Activated CD4-positive, CD25-positive, alpha-beta regulatory T cell treated with anti-CD3 and anti-CD28 coated beads, Interleukin-2, amount 50 U/mL, for 16 hours (primary cell): ENCODE measurements at regions not wholly inside any gene's neighbourhood (a gene's known extent, or its start where the extent isn't known, plus 50 kb on each side); places are given as distances from the start of the nearest gene placed in this dataset.

Source experiments
- DNase-seq: peaks from one replicate; pipeline ENCODE4 v3.0.0-alpha.2; 2020; ENCODE audit warnings: low read depth, low spot score

DNA sequence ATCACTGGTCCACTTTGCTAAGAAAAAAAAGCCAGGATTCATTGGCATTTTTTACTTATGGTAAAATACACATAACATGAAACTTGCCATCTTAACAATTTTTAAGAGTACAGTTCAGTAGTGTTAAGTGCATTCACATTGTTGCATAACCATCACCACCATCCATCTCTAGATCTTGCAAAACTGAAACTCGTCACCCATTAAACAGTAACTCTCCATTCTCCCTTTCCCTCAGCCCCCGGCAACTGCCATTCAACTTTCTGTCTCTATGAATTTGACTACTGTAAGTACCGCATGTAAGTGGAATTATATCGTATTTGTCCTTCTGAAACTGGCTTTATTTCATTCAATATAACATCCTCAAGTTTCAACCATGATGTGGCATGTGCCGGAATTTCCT, 56.3 kb upstream of the LNX1 start:
- DNase-seq = no peak

DNA sequence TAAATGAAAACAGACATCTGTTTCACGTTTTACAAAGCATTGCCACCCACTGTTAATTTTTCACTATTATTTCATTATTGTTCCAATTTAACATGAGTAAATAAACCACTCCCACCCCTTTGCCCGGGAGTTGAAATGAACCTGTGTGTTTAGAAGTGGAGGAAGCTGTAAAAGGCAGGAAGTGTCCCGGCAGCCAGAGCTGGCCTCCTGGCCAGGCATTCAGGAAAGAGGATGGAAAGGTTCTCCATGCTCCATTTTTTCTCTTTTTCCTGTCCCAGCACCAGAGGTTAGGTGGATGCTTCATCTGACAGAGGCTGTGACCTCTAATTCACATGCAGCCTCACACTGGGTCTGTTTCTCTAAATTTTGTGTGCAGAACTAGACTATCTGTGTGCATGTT, 55.5 kb upstream of the LNX1 start:
- DNase-seq = no peak

DNA sequence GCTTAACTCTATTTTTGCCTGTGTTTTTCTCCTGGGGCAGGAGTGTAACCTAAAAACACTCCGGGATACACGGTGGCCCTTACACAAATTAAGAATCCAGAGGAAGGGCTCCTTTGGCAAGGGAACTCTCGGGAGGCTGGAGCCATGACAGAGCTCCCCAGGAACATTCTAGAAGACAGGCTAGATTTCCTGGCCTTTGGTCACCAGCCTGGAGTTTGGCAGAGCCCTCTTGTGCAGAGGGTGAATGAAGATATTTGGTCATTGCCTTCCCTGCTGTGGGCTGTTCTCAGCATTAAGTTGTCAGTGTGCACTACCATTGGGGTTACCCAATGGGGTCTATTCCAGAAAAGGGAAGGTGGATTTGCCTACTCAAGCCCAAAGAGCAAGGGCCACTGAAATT, 53.8 kb upstream of the LNX1 start:
- no peak for DNase-seq

DNA sequence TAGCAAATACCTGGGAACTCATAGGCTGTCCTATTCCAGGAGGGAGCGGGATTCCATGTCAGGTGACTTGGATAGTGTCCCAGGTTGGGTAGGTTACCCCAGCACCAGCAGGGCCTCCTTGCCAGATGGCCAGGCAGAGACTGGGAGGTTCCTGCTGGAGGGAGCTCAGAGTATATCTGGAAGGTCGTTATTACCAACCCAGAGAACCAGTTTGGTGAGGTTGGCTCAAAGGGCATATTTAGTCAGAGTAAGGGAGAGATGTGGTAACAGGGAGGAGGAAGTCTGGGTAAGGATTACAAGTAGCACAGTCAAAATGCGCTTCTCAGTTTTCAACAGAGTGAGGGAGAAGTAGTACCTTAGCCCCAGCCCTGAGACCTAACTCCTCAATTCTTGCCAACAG, 53.3 kb upstream of the LNX1 start:
- no peak for DNase-seq
